ENCODE measurements at regions not wholly inside any gene's neighbourhood (a gene's known extent, or its start where the extent isn't known, plus 50 kb on each side); places are given as distances from the start of the nearest gene placed in this dataset.
A peak's percentile ranks its signal among the peaks of the same experiment; 100 is the strongest.

GRCh38 chr5:88666761-88667495 lies 216.1 kb downstream of the MEF2C start:
- H3K27ac ChIP-seq = no peak overlapping the region
- TF ChIP-seq CTCF (IDR thresholded peaks at IDR 0.05) = no peak
- DNase-seq (ENCODE audit: low spot score in 2 of 2) = no peak
- H3K27me3 ChIP-seq = peaks cover 32% of the 10 kb centered on the region
- peak overlapping the region; percentile 4 to 32 for H3K4me3 ChIP-seq
- intact Hi-C loops (cut with DNase I) = no loop called here
- no peaks in the 10 kb centered on the region for H3K9me3 ChIP-seq
- H3K36me3 ChIP-seq = no peaks in the 10 kb centered on the region
- no peaks in the 10 kb centered on the region for H3K4me1 ChIP-seq

- DNase-seq (ENCODE audit: low spot score in 2 of 2) = no peak
- Histone ChIP-seq H3K4me1 (peaks cover 0 to 5% of the 10 kb centered on the region in 2 donors), H3K27ac (no peak overlapping the region), H3K9me3 (no peaks in the 10 kb centered on the region), H3K4me3 (no peak overlapping the region), H3K36me3 (no peaks in the 10 kb centered on the region), H3K27me3 (peaks cover 20% of the 10 kb centered on the region)
- no peak for TF ChIP-seq CTCF (IDR thresholded peaks at IDR 0.05)
- intact Hi-C loops (cut with DNase I) = no loop called here
Observed at GRCh38 chr5:88665750-88666215, 217.2 kb downstream of the MEF2C start.

- Histone ChIP-seq H3K36me3 (no peaks in the 10 kb centered on the region), H3K9me3 (no peaks in the 10 kb centered on the region), H3K4me1 (peaks cover 0 to 7% of the 10 kb centered on the region in 2 donors), H3K27me3 (peaks cover 23% of the 10 kb centered on the region), H3K4me3 (no peak overlapping the region), H3K27ac (no peak overlapping the region)
- intact Hi-C loops (cut with DNase I) = loop anchor here (5.0 kb wide), 1 partner anchor 1748 kb away; no protein-coding TSS in a partner anchor
- no peak for TF ChIP-seq CTCF (IDR thresholded peaks at IDR 0.05)
- DNase-seq (ENCODE audit: low spot score in 2 of 2) = no peak
Observed at GRCh38 chr5:88664645-88665044, 218.3 kb downstream of the MEF2C start.

GRCh38 chr5:88663793-88664216 lies 219.2 kb downstream of the MEF2C start:
- H3K4me3 ChIP-seq = no peak overlapping the region
- no peak for TF ChIP-seq CTCF (IDR thresholded peaks at IDR 0.05)
- H3K9me3 ChIP-seq = no peaks in the 10 kb centered on the region
- peaks cover 25% of the 10 kb centered on the region for H3K27me3 ChIP-seq
- DNase-seq (ENCODE audit: low spot score in 2 of 2) = no peak
- H3K4me1 ChIP-seq = peaks cover 0 to 7% of the 10 kb centered on the region in 2 donors
- no peak overlapping the region for H3K27ac ChIP-seq
- intact Hi-C loops (cut with DNase I) = loop anchor here (5.0 kb wide), 1 partner anchor 1748 kb away; no protein-coding TSS in a partner anchor
- no peaks in the 10 kb centered on the region for H3K36me3 ChIP-seq

- DNase-seq (ENCODE audit: low spot score in 2 of 2) = no peak
- Histone ChIP-seq H3K27me3 (peaks cover 20% of the 10 kb centered on the region), H3K27ac (no peak overlapping the region)
Observed at GRCh38 chr5:88662846-88663245, 220.1 kb downstream of the MEF2C start.

More at GRCh38 chr5:88662846-88663245, 220.1 kb downstream of the MEF2C start:
- Histone ChIP-seq H3K4me1 (peaks cover 0 to 7% of the 10 kb centered on the region in 2 donors), H3K36me3 (no peaks in the 10 kb centered on the region), H3K9me3 (no peaks in the 10 kb centered on the region), H3K4me3 (no peak overlapping the region)
- intact Hi-C loops (cut with DNase I) = loop anchor here (5.0 kb wide), 1 partner anchor 1749 kb away; no protein-coding TSS in a partner anchor
- TF ChIP-seq CTCF (IDR thresholded peaks at IDR 0.05) = no peak

Measured in ascending aorta (tissue), 2 donors.